WTC11 (cell line): ENCODE measurements at regions not wholly inside any gene's neighbourhood (a gene's known extent, or its start where the extent isn't known, plus 50 kb on each side); places are given as distances from the start of the nearest gene placed in this dataset.
A peak's percentile ranks its signal among the peaks of the same experiment; 100 is the strongest.

Source experiments
- ATAC-seq: fragments of 200-7000 bp; cut with Tn5 transposase; 2 replicates; pipeline ENCODE4 v1.10.0; 2021; ENCODE audit warnings: mild to moderate bottlenecking, moderate library complexity
- CTCF ChIA-PET: fragments of 300-600 bp; sonication (Branson Sonifier 250); formaldehyde crosslinking; loops from one replicate; lab custom pipeline; 2021; ENCODE audit warnings: antibody characterized with exemption; lab: Charles Lee
- POLR2A ChIA-PET: fragments of 350-600 bp; sonication (Branson Sonifier 250); formaldehyde crosslinking; loops from one replicate; lab custom pipeline; 2021; ENCODE audit warnings: antibody characterized with exemption; lab: Charles Lee
- DNase-seq: peaks from one replicate; pipeline ENCODE4 v3.0.0; 2021; ENCODE audit warnings: low spot score
- H3K27ac Mint-ChIP-seq: 2 replicates; pipeline ENCODE4 v1.8.0; 2021; ENCODE audit warnings: mixed read lengths
- H3K27me3 Mint-ChIP-seq: 2 replicates; pipeline ENCODE4 v1.8.0; 2021; ENCODE audit warnings: low read depth, mild to moderate bottlenecking, moderate library complexity, mixed read lengths
- H3K36me3 Mint-ChIP-seq: 2 replicates; pipeline ENCODE4 v1.8.0; 2021; ENCODE audit warnings: mixed read lengths
- H3K4me1 Mint-ChIP-seq: 2 replicates; pipeline ENCODE4 v1.8.0; 2022; ENCODE audit warnings: mixed read lengths
- H3K4me3 Mint-ChIP-seq: 2 replicates; pipeline ENCODE4 v1.8.0; 2021; ENCODE audit warnings: mild to moderate bottlenecking, moderate library complexity, mixed read lengths
- H3K9me3 Mint-ChIP-seq: 2 replicates; pipeline ENCODE4 v1.8.0; 2021; ENCODE audit warnings: mixed read lengths
- CREB1 ChIP-seq: sonication (generic); formaldehyde crosslinking; IDR thresholded peaks from 2 replicates; pipeline ENCODE4 v1.8.0; 2023; ENCODE audit warnings: mild to moderate bottlenecking, missing genetic modification reagents
- EMX1 ChIP-seq: fragments of 250-450 bp; sonication (Bioruptor Pico); IDR thresholded peaks from 2 replicates; pipeline ENCODE4 v1.8.0; 2021; ENCODE audit warnings: mild to moderate bottlenecking
- FOXJ3 ChIP-seq: sonication (generic); formaldehyde crosslinking; IDR thresholded peaks from 2 replicates; pipeline ENCODE4 v1.9.0; 2021; ENCODE audit warnings: missing genetic modification reagents, mild to moderate bottlenecking, borderline replicate concordance
- FOXK1 ChIP-seq: sonication (generic); formaldehyde crosslinking; IDR thresholded peaks from 2 replicates; pipeline ENCODE4 v1.8.0; 2022; ENCODE audit warnings: mild to moderate bottlenecking, moderate library complexity, missing genetic modification reagents
- FOXP1 ChIP-seq: sonication (generic); formaldehyde crosslinking; IDR thresholded peaks from 2 replicates; pipeline ENCODE4 v1.8.0; 2022; ENCODE audit warnings: missing genetic modification reagents, mild to moderate bottlenecking, moderate library complexity, borderline replicate concordance
- HMGA2 ChIP-seq: fragments of 250-450 bp; sonication (Bioruptor Pico); IDR thresholded peaks from 2 replicates; pipeline ENCODE4 v1.4.0; 2021; ENCODE audit warnings: mild to moderate bottlenecking, moderate library complexity
- JUN ChIP-seq: sonication (generic); formaldehyde crosslinking; IDR thresholded peaks from 2 replicates; pipeline ENCODE4 v1.8.0; 2023; ENCODE audit warnings: mild to moderate bottlenecking, missing genetic modification reagents
- NR1H2 ChIP-seq: sonication (generic); formaldehyde crosslinking; IDR thresholded peaks from 2 replicates; pipeline ENCODE4 v1.9.0; 2021; ENCODE audit warnings: mild to moderate bottlenecking, moderate library complexity, missing genetic modification reagents
- TEAD1 ChIP-seq: sonication (generic); formaldehyde crosslinking; IDR thresholded peaks from 2 replicates; pipeline ENCODE4 v1.8.0; 2022; ENCODE audit warnings: mild to moderate bottlenecking, missing genetic modification reagents
- ZNF121 ChIP-seq: sonication (generic); formaldehyde crosslinking; IDR thresholded peaks from 2 replicates; pipeline ENCODE4 v1.8.0; 2023; ENCODE audit warnings: missing genetic modification reagents
- TF ChIP-seq, protein P1 (sequence below): sonication (generic); formaldehyde crosslinking; IDR thresholded peaks from 2 replicates; pipeline ENCODE4 v1.8.1; 2022; ENCODE audit warnings: missing genetic modification reagents, borderline replicate concordance
- TF ChIP-seq, protein P2 (sequence below): fragments of 200-600 bp; IDR thresholded peaks from 2 replicates; pipeline ENCODE4 v1.8.0; 2022; ENCODE audit warnings: antibody characterized with exemption
- TF ChIP-seq, protein P3 (sequence below): sonication (generic); formaldehyde crosslinking; IDR thresholded peaks from 2 replicates; pipeline ENCODE4 v1.8.0; 2023; ENCODE audit warnings: missing genetic modification reagents, mild to moderate bottlenecking, borderline replicate concordance
- TF ChIP-seq, protein P4 (sequence below): sonication (generic); formaldehyde crosslinking; IDR thresholded peaks from 2 replicates; pipeline ENCODE4 v1.8.1; 2023; ENCODE audit warnings: mild to moderate bottlenecking, missing genetic modification reagents
- TF ChIP-seq, protein P5 (sequence below): fragments of 250-450 bp; sonication (Bioruptor Pico); IDR thresholded peaks from 2 replicates; pipeline ENCODE4 v1.8.0; 2021; ENCODE audit warnings: mild to moderate bottlenecking
- TF ChIP-seq, protein P6 (sequence below): fragments of 250-450 bp; sonication (Bioruptor Pico); IDR thresholded peaks from 2 replicates; pipeline ENCODE4 v2.1.2; 2022; ENCODE audit warnings: mild to moderate bottlenecking, moderate library complexity

DNA sequence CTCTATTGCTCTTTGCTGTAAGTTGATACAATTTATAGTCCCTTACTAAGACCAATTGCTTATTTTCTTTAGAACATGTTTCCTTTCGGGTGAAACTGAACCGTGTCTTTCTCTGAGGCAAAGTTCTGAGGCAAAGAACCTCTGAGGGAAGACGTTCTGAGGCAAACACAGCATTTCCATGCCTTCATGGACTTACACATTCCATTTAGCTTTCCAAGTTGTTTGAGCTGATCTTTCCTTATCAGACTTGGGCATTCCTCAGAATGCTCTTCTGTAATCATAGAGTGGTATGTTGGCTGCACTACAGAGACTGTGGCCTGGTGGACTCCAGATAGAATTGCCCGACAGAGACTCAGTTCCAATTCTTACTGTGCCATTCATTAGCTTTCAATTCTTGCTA is 579.1 kb downstream of the KCTD12 start:
- peaks cover 4% of the 10 kb centered on the region for H3K4me1 Mint-ChIP-seq
- no peak overlapping the region for H3K4me3 Mint-ChIP-seq
- ChIA-PET POLR2A (no interaction called here), CTCF (no interaction called here)
- peak; percentile 63 for ATAC-seq
- no peak for DNase-seq
- no peaks in the 10 kb centered on the region for H3K27me3 Mint-ChIP-seq
- TF ChIP-seq JUN (CRISPR knock-in tag) (no peak), TEAD1 (CRISPR knock-in tag) (no peak), FOXK1 (CRISPR knock-in tag) (no peak), ZNF121 (CRISPR knock-in tag) (no peak)
- TF ChIP-seq, protein P1, sequence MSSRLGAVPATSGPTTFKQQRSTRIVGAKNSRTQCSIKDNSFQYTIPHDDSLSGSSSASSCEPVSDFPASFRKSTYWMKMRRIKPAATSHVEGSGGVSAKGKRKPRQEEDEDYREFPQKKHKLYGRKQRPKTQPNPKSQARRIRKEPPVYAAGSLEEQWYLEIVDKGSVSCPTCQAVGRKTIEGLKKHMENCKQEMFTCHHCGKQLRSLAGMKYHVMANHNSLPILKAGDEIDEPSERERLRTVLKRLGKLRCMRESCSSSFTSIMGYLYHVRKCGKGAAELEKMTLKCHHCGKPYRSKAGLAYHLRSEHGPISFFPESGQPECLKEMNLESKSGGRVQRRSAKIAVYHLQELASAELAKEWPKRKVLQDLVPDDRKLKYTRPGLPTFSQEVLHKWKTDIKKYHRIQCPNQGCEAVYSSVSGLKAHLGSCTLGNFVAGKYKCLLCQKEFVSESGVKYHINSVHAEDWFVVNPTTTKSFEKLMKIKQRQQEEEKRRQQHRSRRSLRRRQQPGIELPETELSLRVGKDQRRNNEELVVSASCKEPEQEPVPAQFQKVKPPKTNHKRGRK: no peak
- TF ChIP-seq, protein P2, sequence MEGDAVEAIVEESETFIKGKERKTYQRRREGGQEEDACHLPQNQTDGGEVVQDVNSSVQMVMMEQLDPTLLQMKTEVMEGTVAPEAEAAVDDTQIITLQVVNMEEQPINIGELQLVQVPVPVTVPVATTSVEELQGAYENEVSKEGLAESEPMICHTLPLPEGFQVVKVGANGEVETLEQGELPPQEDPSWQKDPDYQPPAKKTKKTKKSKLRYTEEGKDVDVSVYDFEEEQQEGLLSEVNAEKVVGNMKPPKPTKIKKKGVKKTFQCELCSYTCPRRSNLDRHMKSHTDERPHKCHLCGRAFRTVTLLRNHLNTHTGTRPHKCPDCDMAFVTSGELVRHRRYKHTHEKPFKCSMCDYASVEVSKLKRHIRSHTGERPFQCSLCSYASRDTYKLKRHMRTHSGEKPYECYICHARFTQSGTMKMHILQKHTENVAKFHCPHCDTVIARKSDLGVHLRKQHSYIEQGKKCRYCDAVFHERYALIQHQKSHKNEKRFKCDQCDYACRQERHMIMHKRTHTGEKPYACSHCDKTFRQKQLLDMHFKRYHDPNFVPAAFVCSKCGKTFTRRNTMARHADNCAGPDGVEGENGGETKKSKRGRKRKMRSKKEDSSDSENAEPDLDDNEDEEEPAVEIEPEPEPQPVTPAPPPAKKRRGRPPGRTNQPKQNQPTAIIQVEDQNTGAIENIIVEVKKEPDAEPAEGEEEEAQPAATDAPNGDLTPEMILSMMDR: no peak
- no peak overlapping the region for H3K27ac Mint-ChIP-seq
- no peaks in the 10 kb centered on the region for H3K9me3 Mint-ChIP-seq
- no peaks in the 10 kb centered on the region for H3K36me3 Mint-ChIP-seq

DNA sequence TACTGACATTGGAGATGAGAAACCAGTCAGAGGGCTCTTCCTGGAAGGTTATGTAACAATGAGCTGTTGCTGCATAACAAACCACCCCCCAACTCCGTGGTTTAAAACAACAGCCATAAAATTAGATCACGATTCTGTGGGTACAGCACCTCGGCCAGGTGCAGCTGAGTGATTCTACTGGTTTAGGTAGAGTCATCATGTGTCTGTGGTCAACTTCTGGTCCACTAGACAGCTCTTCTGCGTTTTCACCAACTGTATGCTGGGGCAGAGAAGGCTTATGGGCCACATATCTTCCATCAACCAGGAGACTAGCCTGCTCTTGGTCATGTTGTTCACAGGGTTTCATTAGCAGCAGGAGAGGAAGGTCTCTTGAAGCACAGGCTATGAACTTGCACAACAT is 585.5 kb downstream of the KCTD12 start:
- H3K27ac Mint-ChIP-seq: no peak overlapping the region
- ChIA-PET POLR2A (no interaction called here), CTCF (no interaction called here)
- no peak for TF ChIP-seq CREB1 (CRISPR knock-in tag)
- no peaks in the 10 kb centered on the region for H3K27me3 Mint-ChIP-seq
- no peak overlapping the region for H3K4me3 Mint-ChIP-seq
- no peaks in the 10 kb centered on the region for H3K4me1 Mint-ChIP-seq
- ATAC-seq (no peak), DNase-seq (no peak)
- no peaks in the 10 kb centered on the region for H3K36me3 Mint-ChIP-seq
- peaks cover 17% of the 10 kb centered on the region for H3K9me3 Mint-ChIP-seq

DNA sequence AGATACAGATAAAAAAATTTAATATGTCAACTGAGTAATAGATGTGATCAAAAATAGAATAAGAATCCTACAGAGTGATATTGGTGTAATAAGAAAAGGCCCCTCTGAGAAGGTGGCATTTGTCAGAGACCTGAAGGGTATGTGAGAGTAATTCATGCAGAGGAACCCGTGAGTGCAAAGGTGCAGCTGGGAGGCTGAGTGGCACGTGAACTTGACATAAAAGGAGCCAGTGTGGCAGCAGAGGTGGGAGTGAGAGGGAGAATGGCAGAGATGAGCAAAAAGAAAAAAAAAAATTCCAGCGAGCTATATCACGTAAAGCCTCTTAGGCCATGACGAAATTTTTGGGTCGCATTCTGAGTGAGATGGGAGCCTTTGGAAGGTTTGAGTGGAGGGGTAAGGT is 588.9 kb downstream of the KCTD12 start:
- H3K4me3 Mint-ChIP-seq: no peak overlapping the region
- CTCF ChIA-PET: no interaction called here
- POLR2A ChIA-PET: no interaction called here
- TF ChIP-seq, protein P2: no peak
- TF ChIP-seq FOXP1 (CRISPR knock-in tag): no peak
- TF ChIP-seq EMX1 (CRISPR knock-in tag): no peak
- TF ChIP-seq, protein P3, sequence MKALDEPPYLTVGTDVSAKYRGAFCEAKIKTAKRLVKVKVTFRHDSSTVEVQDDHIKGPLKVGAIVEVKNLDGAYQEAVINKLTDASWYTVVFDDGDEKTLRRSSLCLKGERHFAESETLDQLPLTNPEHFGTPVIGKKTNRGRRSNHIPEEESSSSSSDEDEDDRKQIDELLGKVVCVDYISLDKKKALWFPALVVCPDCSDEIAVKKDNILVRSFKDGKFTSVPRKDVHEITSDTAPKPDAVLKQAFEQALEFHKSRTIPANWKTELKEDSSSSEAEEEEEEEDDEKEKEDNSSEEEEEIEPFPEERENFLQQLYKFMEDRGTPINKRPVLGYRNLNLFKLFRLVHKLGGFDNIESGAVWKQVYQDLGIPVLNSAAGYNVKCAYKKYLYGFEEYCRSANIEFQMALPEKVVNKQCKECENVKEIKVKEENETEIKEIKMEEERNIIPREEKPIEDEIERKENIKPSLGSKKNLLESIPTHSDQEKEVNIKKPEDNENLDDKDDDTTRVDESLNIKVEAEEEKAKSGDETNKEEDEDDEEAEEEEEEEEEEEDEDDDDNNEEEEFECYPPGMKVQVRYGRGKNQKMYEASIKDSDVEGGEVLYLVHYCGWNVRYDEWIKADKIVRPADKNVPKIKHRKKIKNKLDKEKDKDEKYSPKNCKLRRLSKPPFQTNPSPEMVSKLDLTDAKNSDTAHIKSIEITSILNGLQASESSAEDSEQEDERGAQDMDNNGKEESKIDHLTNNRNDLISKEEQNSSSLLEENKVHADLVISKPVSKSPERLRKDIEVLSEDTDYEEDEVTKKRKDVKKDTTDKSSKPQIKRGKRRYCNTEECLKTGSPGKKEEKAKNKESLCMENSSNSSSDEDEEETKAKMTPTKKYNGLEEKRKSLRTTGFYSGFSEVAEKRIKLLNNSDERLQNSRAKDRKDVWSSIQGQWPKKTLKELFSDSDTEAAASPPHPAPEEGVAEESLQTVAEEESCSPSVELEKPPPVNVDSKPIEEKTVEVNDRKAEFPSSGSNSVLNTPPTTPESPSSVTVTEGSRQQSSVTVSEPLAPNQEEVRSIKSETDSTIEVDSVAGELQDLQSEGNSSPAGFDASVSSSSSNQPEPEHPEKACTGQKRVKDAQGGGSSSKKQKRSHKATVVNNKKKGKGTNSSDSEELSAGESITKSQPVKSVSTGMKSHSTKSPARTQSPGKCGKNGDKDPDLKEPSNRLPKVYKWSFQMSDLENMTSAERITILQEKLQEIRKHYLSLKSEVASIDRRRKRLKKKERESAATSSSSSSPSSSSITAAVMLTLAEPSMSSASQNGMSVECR (CRISPR knock-in tag): no peak
- TF ChIP-seq HMGA2 (CRISPR knock-in tag): no peak
- TF ChIP-seq NR1H2 (CRISPR knock-in tag): no peak
- TF ChIP-seq, protein P4, sequence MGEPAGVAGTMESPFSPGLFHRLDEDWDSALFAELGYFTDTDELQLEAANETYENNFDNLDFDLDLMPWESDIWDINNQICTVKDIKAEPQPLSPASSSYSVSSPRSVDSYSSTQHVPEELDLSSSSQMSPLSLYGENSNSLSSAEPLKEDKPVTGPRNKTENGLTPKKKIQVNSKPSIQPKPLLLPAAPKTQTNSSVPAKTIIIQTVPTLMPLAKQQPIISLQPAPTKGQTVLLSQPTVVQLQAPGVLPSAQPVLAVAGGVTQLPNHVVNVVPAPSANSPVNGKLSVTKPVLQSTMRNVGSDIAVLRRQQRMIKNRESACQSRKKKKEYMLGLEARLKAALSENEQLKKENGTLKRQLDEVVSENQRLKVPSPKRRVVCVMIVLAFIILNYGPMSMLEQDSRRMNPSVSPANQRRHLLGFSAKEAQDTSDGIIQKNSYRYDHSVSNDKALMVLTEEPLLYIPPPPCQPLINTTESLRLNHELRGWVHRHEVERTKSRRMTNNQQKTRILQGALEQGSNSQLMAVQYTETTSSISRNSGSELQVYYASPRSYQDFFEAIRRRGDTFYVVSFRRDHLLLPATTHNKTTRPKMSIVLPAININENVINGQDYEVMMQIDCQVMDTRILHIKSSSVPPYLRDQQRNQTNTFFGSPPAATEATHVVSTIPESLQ (CRISPR knock-in tag): no peak
- no peak for TF ChIP-seq FOXJ3 (CRISPR knock-in tag)
- TF ChIP-seq, protein P5, sequence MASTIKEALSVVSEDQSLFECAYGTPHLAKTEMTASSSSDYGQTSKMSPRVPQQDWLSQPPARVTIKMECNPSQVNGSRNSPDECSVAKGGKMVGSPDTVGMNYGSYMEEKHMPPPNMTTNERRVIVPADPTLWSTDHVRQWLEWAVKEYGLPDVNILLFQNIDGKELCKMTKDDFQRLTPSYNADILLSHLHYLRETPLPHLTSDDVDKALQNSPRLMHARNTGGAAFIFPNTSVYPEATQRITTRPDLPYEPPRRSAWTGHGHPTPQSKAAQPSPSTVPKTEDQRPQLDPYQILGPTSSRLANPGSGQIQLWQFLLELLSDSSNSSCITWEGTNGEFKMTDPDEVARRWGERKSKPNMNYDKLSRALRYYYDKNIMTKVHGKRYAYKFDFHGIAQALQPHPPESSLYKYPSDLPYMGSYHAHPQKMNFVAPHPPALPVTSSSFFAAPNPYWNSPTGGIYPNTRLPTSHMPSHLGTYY (CRISPR knock-in tag): no peak
- TF ChIP-seq, protein P6, sequence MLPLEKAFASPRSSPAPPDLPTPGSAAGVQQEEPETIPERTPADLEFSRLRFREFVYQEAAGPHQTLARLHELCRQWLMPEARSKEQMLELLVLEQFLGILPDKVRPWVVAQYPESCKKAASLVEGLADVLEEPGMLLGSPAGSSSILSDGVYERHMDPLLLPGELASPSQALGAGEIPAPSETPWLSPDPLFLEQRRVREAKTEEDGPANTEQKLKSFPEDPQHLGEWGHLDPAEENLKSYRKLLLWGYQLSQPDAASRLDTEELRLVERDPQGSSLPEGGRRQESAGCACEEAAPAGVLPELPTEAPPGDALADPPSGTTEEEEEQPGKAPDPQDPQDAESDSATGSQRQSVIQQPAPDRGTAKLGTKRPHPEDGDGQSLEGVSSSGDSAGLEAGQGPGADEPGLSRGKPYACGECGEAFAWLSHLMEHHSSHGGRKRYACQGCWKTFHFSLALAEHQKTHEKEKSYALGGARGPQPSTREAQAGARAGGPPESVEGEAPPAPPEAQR: no peak
- TF ChIP-seq FOXK1 (CRISPR knock-in tag): no peak

More for the DNA sequence above, 588.9 kb downstream of the KCTD12 start:
- ATAC-seq: no peak
- no peak for DNase-seq
- H3K9me3 Mint-ChIP-seq: peaks cover 26% of the 10 kb centered on the region
- H3K36me3 Mint-ChIP-seq: peaks cover 9% of the 10 kb centered on the region
- no peaks in the 10 kb centered on the region for H3K27me3 Mint-ChIP-seq
- no peak overlapping the region for H3K27ac Mint-ChIP-seq
- no peaks in the 10 kb centered on the region for H3K4me1 Mint-ChIP-seq
